H1 (cell line): ENCODE measurements at regions not wholly inside any gene's neighbourhood (a gene's known extent, or its start where the extent isn't known, plus 50 kb on each side); places are given as distances from the start of the nearest gene placed in this dataset.

Experiments used
- CTCF ChIA-PET: fragments of 300-600 bp; sonication (Branson Sonifier 250); formaldehyde crosslinking; loops from one replicate; lab custom pipeline; 2021; ENCODE audit not compliant: partially characterized antibody; lab: Charles Lee
- POLR2A ChIA-PET: fragments of 300-600 bp; sonication (Branson Sonifier 250); formaldehyde crosslinking; loops from one replicate; lab custom pipeline; 2021; ENCODE audit warnings: inconsistent platforms; ENCODE audit not compliant: partially characterized antibody; lab: Charles Lee
- DNase-seq, 2 experiments: peaks; one replicate each; pipeline versions ENCODE4 v3.0.0 to v3.0.0-alpha.2; 2010 to 2022; ENCODE audit warnings: low spot score in 2 of 2, low read depth in 1 of 2, mixed read lengths in 1 of 2
- FAIRE-seq: peaks from 2 replicates; lab custom pipeline; 2011; peaks lifted over from hg19 to GRCh38; lab: Jason Lieb, UNC
- H2AFZ ChIP-seq: 2 replicates; pipeline ENCODE4 v1.8.1; 2012; ENCODE audit warnings: low read length, inconsistent platforms
- H2AK5ac ChIP-seq: 2 replicates; pipeline ENCODE4 v1.6.1; 2013; ENCODE audit warnings: low read depth, low read length
- H2BK120ac ChIP-seq: replicated peaks from 2 replicates; pipeline ENCODE3; 2013; ENCODE audit warnings: low read depth, low read length, inconsistent platforms
- H2BK12ac ChIP-seq: 2 replicates; pipeline ENCODE4 v1.6.1; 2013; ENCODE audit warnings: low read depth, low read length
- H2BK15ac ChIP-seq: 2 replicates; pipeline ENCODE4 v1.6.1; 2013; ENCODE audit warnings: low read length
- H2BK20ac ChIP-seq: 2 replicates; pipeline ENCODE4 v1.6.1; 2013; ENCODE audit warnings: low read length
- H2BK5ac ChIP-seq: 2 replicates; pipeline ENCODE4 v1.6.1; 2013; ENCODE audit warnings: low read depth, low read length
- H3K14ac ChIP-seq: 2 replicates; pipeline ENCODE4 v1.6.1; 2013; ENCODE audit warnings: inconsistent platforms; ENCODE audit not compliant: insufficient read length
- H3K18ac ChIP-seq: 2 replicates; pipeline ENCODE4 v1.6.1; 2013; ENCODE audit warnings: low read length; ENCODE audit errors: extremely low read depth
- H3K23ac ChIP-seq: 2 replicates; pipeline ENCODE4 v1.6.1; 2013; ENCODE audit warnings: inconsistent platforms; ENCODE audit not compliant: insufficient read length
- H3K23me2 ChIP-seq: 2 replicates; pipeline ENCODE4 v1.6.1; 2013; ENCODE audit warnings: low read depth, low read length
- H3K27ac ChIP-seq: 2 replicates; pipeline ENCODE4 v1.6.1; 2011; ENCODE audit warnings: low read depth, low read length, inconsistent platforms
- H3K27me3 ChIP-seq, 4 experiments: replicated peaks in 1 of 4; 1 replicate in 1 of 4; 2 replicates in 3 of 4; pipeline versions ENCODE4 v1.6.1 to v1.8.1; 2011 to 2013; ENCODE audit warnings: low read length in 3 of 4, mild to moderate bottlenecking in 3 of 4, inconsistent platforms in 2 of 4, mixed read lengths in 2 of 4, moderate library complexity in 1 of 4; ENCODE audit not compliant: control insufficient read depth in 3 of 4, insufficient read depth in 3 of 4; ENCODE audit errors: extremely low read depth in 1 of 4
- H3K36me3 ChIP-seq, 4 experiments: 2 replicates each; pipeline versions ENCODE4 v1.6.1 to v1.8.1; 2011 to 2013; ENCODE audit warnings: mild to moderate bottlenecking in 4 of 4, low read length in 3 of 4, moderate library complexity in 2 of 4, control low read depth in 1 of 4, inconsistent platforms in 1 of 4; ENCODE audit not compliant: insufficient read depth in 4 of 4, control insufficient read depth in 2 of 4
- H3K4ac ChIP-seq: replicated peaks from 2 replicates; pipeline ENCODE3; 2013; ENCODE audit warnings: low read length, low read depth, mixed read lengths, inconsistent platforms; ENCODE audit not compliant: insufficient read length
- H3K4me1 ChIP-seq, 4 experiments: replicated peaks in 1 of 4; 1 replicate in 1 of 4; 2 replicates in 3 of 4; pipeline versions ENCODE4 v1.6.1 to v1.8.1; 2011 to 2013; ENCODE audit warnings: low read length in 3 of 4, inconsistent platforms in 2 of 4, mixed read lengths in 1 of 4; ENCODE audit not compliant: insufficient read depth in 4 of 4, control insufficient read depth in 3 of 4
- H3K4me2 ChIP-seq, 2 experiments: 2 replicates each; pipeline versions ENCODE4 v1.6.1 to v1.8.1; 2011 to 2013; ENCODE audit warnings: low read depth in 2 of 2, low read length in 2 of 2, control low read depth in 1 of 2, inconsistent platforms in 1 of 2, mild to moderate bottlenecking in 1 of 2; ENCODE audit not compliant: insufficient read depth in 1 of 2
- H3K4me3 ChIP-seq, 4 experiments: fragments of 200-600, 300-600 bp in 1 of 4; sonication (generic), shearing (Covaris generic), sonication (Bioruptor Twin) in 1 of 4; 2 replicates each; pipeline versions ENCODE4 v1.5.1 to v1.8.1; 2011 to 2016; ENCODE audit warnings: low read length in 4 of 4, low read depth in 3 of 4, control low read depth in 2 of 4, inconsistent platforms in 2 of 4, mild to moderate bottlenecking in 2 of 4, mixed read lengths in 1 of 4, moderate library complexity in 1 of 4; ENCODE audit not compliant: insufficient read depth in 2 of 4; ENCODE audit errors: extremely low read depth in 1 of 4
- H3K56ac ChIP-seq: replicated peaks from 2 replicates; pipeline ENCODE3; 2013; ENCODE audit warnings: low read depth, mild to moderate bottlenecking, mixed read lengths, low read length, inconsistent platforms; ENCODE audit not compliant: insufficient read length
- H3K79me1 ChIP-seq: 2 replicates; pipeline ENCODE4 v1.6.1; 2013; ENCODE audit warnings: low read depth, low read length, control low read depth
- H3K79me2 ChIP-seq, 2 experiments: 2 replicates each; pipeline versions ENCODE4 v1.6.1 to v1.8.1; 2012 to 2013; ENCODE audit warnings: low read length in 2 of 2, mild to moderate bottlenecking in 2 of 2, inconsistent platforms in 1 of 2; ENCODE audit not compliant: insufficient read depth in 2 of 2, control insufficient read depth in 1 of 2
- H3K9ac ChIP-seq, 4 experiments: replicated peaks in 1 of 4; 1 replicate in 1 of 4; 2 replicates in 3 of 4; pipeline versions ENCODE4 v1.6.1 to v1.8.1; 2011 to 2013; ENCODE audit warnings: low read depth in 3 of 4, low read length in 3 of 4, control low read depth in 2 of 4, mild to moderate bottlenecking in 2 of 4, moderate library complexity in 2 of 4, inconsistent platforms in 1 of 4; ENCODE audit errors: extremely low read depth in 1 of 4
- H3K9me3 ChIP-seq, 2 experiments: 2 replicates each; pipeline versions ENCODE4 v1.6.1 to v1.8.1; 2012 to 2013; ENCODE audit warnings: mild to moderate bottlenecking in 2 of 2, moderate library complexity in 2 of 2, control low read depth in 1 of 2, inconsistent platforms in 1 of 2, low read depth in 1 of 2, low read length in 1 of 2, mixed read lengths in 1 of 2; ENCODE audit not compliant: insufficient read depth in 2 of 2
- H4K20me1 ChIP-seq, 2 experiments: replicated peaks in 1 of 2; 2 replicates each; pipeline versions ENCODE3 to v1.8.1; 2011 to 2013; ENCODE audit warnings: inconsistent platforms in 2 of 2, low read length in 2 of 2, mild to moderate bottlenecking in 1 of 2; ENCODE audit not compliant: insufficient read depth in 2 of 2, control insufficient read depth in 1 of 2
- H4K5ac ChIP-seq: 2 replicates; pipeline ENCODE4 v1.6.1; 2013; ENCODE audit warnings: low read length, low read depth, mixed read lengths, inconsistent platforms; ENCODE audit not compliant: insufficient read length
- H4K8ac ChIP-seq: 2 replicates; pipeline ENCODE4 v1.8.0; 2013; ENCODE audit warnings: mild to moderate bottlenecking, moderate library complexity, low read length, inconsistent platforms; ENCODE audit not compliant: insufficient read depth; ENCODE audit errors: extremely low read depth
- H4K91ac ChIP-seq: replicated peaks from 2 replicates; pipeline ENCODE3; 2013; ENCODE audit warnings: low read length, mixed read lengths, inconsistent platforms; ENCODE audit not compliant: insufficient read length
- ATF3 ChIP-seq: IDR thresholded peaks from 2 replicates; pipeline ENCODE4 v1.6.1; 2011; ENCODE audit warnings: low read depth, mild to moderate bottlenecking, low read length; ENCODE audit not compliant: insufficient read depth
- BCL11A ChIP-seq, 2 experiments: IDR thresholded peaks; one replicate each; pipeline ENCODE4 v1.6.1; 2011; ENCODE audit warnings: low read depth in 2 of 2, low read length in 2 of 2, mild to moderate bottlenecking in 2 of 2
- E2F6 ChIP-seq: IDR thresholded peaks from 2 replicates; pipeline ENCODE4 v1.6.1; 2012; ENCODE audit warnings: inconsistent platforms
- EGR1 ChIP-seq: IDR thresholded peaks from 2 replicates; pipeline ENCODE4 v1.6.1; 2011; ENCODE audit warnings: low read depth, low read length, borderline replicate concordance
- FOSL1 ChIP-seq: IDR thresholded peaks from 2 replicates; pipeline ENCODE4 v1.6.1; 2011; ENCODE audit warnings: mild to moderate bottlenecking, low read depth, low read length, moderate library complexity; ENCODE audit not compliant: insufficient read depth
- HDAC6 ChIP-seq: IDR thresholded peaks from one replicate; pipeline ENCODE4 v1.7.1; 2012; ENCODE audit warnings: low read depth, mild to moderate bottlenecking, inconsistent platforms, low read length, moderate library complexity
- KDM1A ChIP-seq: fragments of 200-600, 300-600 bp; sonication (generic); IDR thresholded peaks from 2 replicates; pipeline ENCODE4 v1.7.1; 2016; ENCODE audit warnings: mild to moderate bottlenecking, low read length, borderline replicate concordance
- MAX ChIP-seq: IDR thresholded peaks from 2 replicates; pipeline ENCODE4 v1.6.1; 2012; ENCODE audit warnings: inconsistent platforms
- NRF1 ChIP-seq: IDR thresholded peaks from 2 replicates; pipeline ENCODE4 v1.6.1; 2011; ENCODE audit warnings: mild to moderate bottlenecking, low read depth, low read length, improper control_type of control experiment
- POLR2A ChIP-seq, 2 experiments: IDR thresholded peaks; 1 replicate in 1 of 2; 2 replicates in 1 of 2; pipeline ENCODE4 v1.6.1; 2011; ENCODE audit warnings: low read depth in 2 of 2, low read length in 2 of 2, mild to moderate bottlenecking in 2 of 2; ENCODE audit errors: control extremely low read depth in 1 of 2
- SIN3A ChIP-seq, 2 experiments: IDR thresholded peaks in 1 of 2; conservative IDR thresholded peaks in 1 of 2; 2 replicates each; pipeline ENCODE4 v1.6.1; 2011 to 2012; ENCODE audit warnings: low read length in 2 of 2, improper control_type of control experiment in 1 of 2, low read depth in 1 of 2, mild to moderate bottlenecking in 1 of 2
- ZNF274 ChIP-seq: IDR thresholded peaks from 2 replicates; pipeline ENCODE4 v1.7.0; 2012; ENCODE audit warnings: low read length, borderline replicate concordance; ENCODE audit errors: extremely low read depth
- WGBS, 2 experiments: shearing (Covaris generic) in 1 of 2; methylation state at CpG; one replicate each; pipeline versions ENCODE4 v1.1.6 to v1.1.7; 2013 to 2015; ENCODE audit warnings: low lambda C conversion rate in 2 of 2, mixed read lengths in 2 of 2, inconsistent platforms in 1 of 2, low coverage in 1 of 2, missing lambda C conversion rate in 1 of 2; ENCODE audit not compliant: insufficient replicate concordance in 2 of 2, insufficient coverage in 1 of 2, insufficient read length in 1 of 2; ENCODE audit errors: extremely low coverage in 1 of 2, missing lambda C conversion rate in 1 of 2; 5-methylcytosine and 5-hydroxymethylcytosine counted together

- no peak overlapping the region for H3K14ac ChIP-seq
- H3K79me2 ChIP-seq, result no peaks in the 10 kb centered on the region
- no peak overlapping the region for H3K4me2 ChIP-seq
- no peak overlapping the region for H2BK120ac ChIP-seq
- H3K4me1 ChIP-seq, result peaks cover 0 to 5% (median 1%) of the 10 kb centered on the region in 4 experiments; a peak in 3 of 7 replicates
- DNase-seq, result no peak
- 0 out of 2 replicates have a peak, but pooled peaks cover 2% of the 10 kb centered on the region for H3K79me1 ChIP-seq
- ChIA-PET POLR2A (no interaction called here), CTCF (interaction anchor here (0.6 to 1.6 kb wide), 4 partner anchors 9 to 287 kb away, joined by 3 to 6 read pairs (median 3); no protein-coding TSS in a partner anchor)
- no peak overlapping the region for H2AFZ ChIP-seq
- no peak overlapping the region; the same call in 1 of the 2 replicates for H4K8ac ChIP-seq
- no peak overlapping the region for H3K4ac ChIP-seq
- H4K20me1 ChIP-seq, result peaks cover 0 to 6% of the 10 kb centered on the region in 2 experiments
- no peak overlapping the region for H2BK20ac ChIP-seq
- H3K4me3 ChIP-seq, result no peak overlapping the region
- H3K9me3 ChIP-seq, result no peaks in the 10 kb centered on the region
- H3K56ac ChIP-seq, result no peak overlapping the region
- WGBS, 2 experiments, result 92% methylated on average over 15 of the region's 15 CpGs; no CpG with 5 or more reads in 1 of the 2 experiments
- H2AK5ac ChIP-seq, result no peak overlapping the region
- no peaks in the 10 kb centered on the region for H3K23me2 ChIP-seq
- no peak overlapping the region for H3K9ac ChIP-seq
- no peak overlapping the region for H3K23ac ChIP-seq
- H3K18ac ChIP-seq, result no peak overlapping the region
- no peaks in the 10 kb centered on the region for H3K36me3 ChIP-seq
- no peak overlapping the region for H4K91ac ChIP-seq
- H3K27ac ChIP-seq, result no peak overlapping the region
- H2BK15ac ChIP-seq, result no peak overlapping the region
- no peak overlapping the region for H2BK12ac ChIP-seq
- FAIRE-seq, result no peak
- peaks cover 0 to 6% (median 1%) of the 10 kb centered on the region in 4 experiments; a peak in 4 of 7 replicates for H3K27me3 ChIP-seq
- no peak overlapping the region for H4K5ac ChIP-seq
- H2BK5ac ChIP-seq, result no peak overlapping the region
- TF ChIP-seq NRF1, result no peak
- no peak for TF ChIP-seq FOSL1
- TF ChIP-seq ATF3, result no peak
- no peak for TF ChIP-seq POLR2A (IDR thresholded peaks at IDR 0.05; ENCODE audit: control extremely low read depth in 1 of 2, low read depth in 2 of 2, low read length in 2 of 2)
- no peak for TF ChIP-seq SIN3A (conservative IDR thresholded peaks at IDR 0.05 in 1 of 2, IDR thresholded peaks at IDR 0.05 in 1 of 2; ENCODE audit: low read depth in 1 of 2, low read length in 2 of 2)
- no peak for TF ChIP-seq BCL11A (IDR thresholded peaks at IDR 0.05; ENCODE audit: low read depth in 2 of 2, low read length in 2 of 2)
- TF ChIP-seq EGR1, result no peak
- TF ChIP-seq ZNF274, result no peak
- no peak for TF ChIP-seq HDAC6
- TF ChIP-seq E2F6, result no peak
- no peak for TF ChIP-seq MAX
- no peak for TF ChIP-seq KDM1A
Observed at GRCh38 chr15:27673766-27674445, 425.2 kb downstream of the OCA2 start.
